Endodermal cell (in vitro differentiated cells): ENCODE measurements at regions not wholly inside any gene's neighbourhood (a gene's known extent, or its start where the extent isn't known, plus 50 kb on each side); places are given as distances from the start of the nearest gene placed in this dataset.

ENCODE experiments used
- DNase-seq: peaks from one replicate; pipeline ENCODE4 v3.0.0-alpha.2; 2017
- H3K27ac ChIP-seq: 2 replicates; pipeline ENCODE4 v1.5.1; 2013; ENCODE audit warnings: mild to moderate bottlenecking, low read depth, low read length, moderate library complexity
- H3K27me3 ChIP-seq: 2 replicates; pipeline ENCODE4 v1.6.1; 2013; ENCODE audit warnings: mild to moderate bottlenecking, low read length, moderate library complexity; ENCODE audit not compliant: insufficient read depth, control insufficient read depth, poor library complexity, severe bottlenecking
- H3K36me3 ChIP-seq: 2 replicates; pipeline ENCODE4 v1.7.0; 2013; ENCODE audit warnings: mild to moderate bottlenecking, low read length, moderate library complexity; ENCODE audit not compliant: control insufficient read depth, insufficient read depth
- H3K4me1 ChIP-seq: one replicate; pipeline ENCODE4 v1.7.0; 2013; ENCODE audit warnings: low read length; ENCODE audit not compliant: control insufficient read depth, insufficient read depth
- H3K4me3 ChIP-seq: 2 replicates; pipeline ENCODE4 v1.5.1; 2013; ENCODE audit warnings: mild to moderate bottlenecking, low read length, moderate library complexity
- H3K9ac ChIP-seq: 2 replicates; pipeline ENCODE4 v1.6.1; 2013; ENCODE audit warnings: mild to moderate bottlenecking, low read length, moderate library complexity; ENCODE audit not compliant: poor library complexity, severe bottlenecking; ENCODE audit errors: extremely low read depth
- H3K9me3 ChIP-seq: 2 replicates; pipeline ENCODE4 v1.6.1; 2013; ENCODE audit warnings: mild to moderate bottlenecking, low read length, moderate library complexity; ENCODE audit not compliant: control insufficient read depth
- H3K27ac Mint-ChIP-seq: 2 replicates; pipeline ENCODE4 v1.8.0; 2020; ENCODE audit warnings: mixed read lengths
- H3K27me3 Mint-ChIP-seq: 2 replicates; pipeline ENCODE4 v1.8.0; 2021; ENCODE audit warnings: mild to moderate bottlenecking, mixed read lengths; ENCODE audit not compliant: insufficient read depth
- H3K36me3 Mint-ChIP-seq: 2 replicates; pipeline ENCODE4 v1.8.0; 2020; ENCODE audit warnings: low read depth, mixed read lengths
- H3K4me1 Mint-ChIP-seq: 2 replicates; pipeline ENCODE4 v1.8.0; 2020; ENCODE audit warnings: mixed read lengths
- H3K4me3 Mint-ChIP-seq: 2 replicates; pipeline ENCODE4 v1.8.0; 2020; ENCODE audit warnings: mild to moderate bottlenecking, moderate library complexity, mixed read lengths
- H3K9me3 Mint-ChIP-seq: 2 replicates; pipeline ENCODE4 v1.8.0; 2020; ENCODE audit warnings: mild to moderate bottlenecking, mixed read lengths
- WGBS, 2 experiments: methylation state at CpG; one replicate each; pipeline versions ENCODE4 v1.1.5 to v1.1.7; 2013; ENCODE audit warnings: missing lambda C conversion rate in 2 of 2, mixed read lengths in 1 of 2; ENCODE audit not compliant: insufficient coverage in 1 of 2, insufficient read length in 1 of 2; 5-methylcytosine and 5-hydroxymethylcytosine counted together
- TF ChIP-seq, protein P1 (sequence below): fragments of 200-600 bp; sonication (generic); conservative IDR thresholded peaks from 2 replicates; pipeline ENCODE4 v1.5.0; 2021; ENCODE audit warnings: antibody characterized with exemption, mild to moderate bottlenecking

DNA sequence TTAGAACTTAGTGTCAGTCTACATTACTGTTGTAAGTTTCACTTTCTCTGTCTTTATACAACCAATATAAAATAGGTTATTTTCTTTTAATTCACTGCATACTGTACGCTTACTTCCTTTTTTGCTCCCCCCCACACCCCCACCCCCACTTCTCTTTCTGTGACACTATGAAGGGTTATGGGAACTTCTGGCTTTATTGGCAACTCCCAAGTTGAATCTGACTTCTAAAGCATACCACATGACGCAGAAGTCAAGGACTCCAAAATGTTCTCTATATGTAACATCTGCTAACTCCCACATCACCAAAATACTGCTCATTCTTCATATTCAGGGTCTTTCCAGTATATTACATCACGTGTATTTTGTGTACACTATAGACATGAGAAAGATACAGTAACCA is 81.2 kb upstream of the ATXN7L3B start:
- Histone ChIP-seq H3K27me3 (no peaks in the 10 kb centered on the region), H3K4me3 (no peak overlapping the region), H3K36me3 (no peaks in the 10 kb centered on the region), H3K27ac (no peak overlapping the region), H3K9me3 (no peaks in the 10 kb centered on the region), H3K4me1 (no peaks in the 10 kb centered on the region), H3K9ac (no peak overlapping the region)
- 96 to 100% methylated on average over 1 to 3 of the region's 3 CpGs for WGBS, 2 experiments
- no peak overlapping the region for H3K4me3 Mint-ChIP-seq
- DNase-seq, result no peak
- no peaks in the 10 kb centered on the region for H3K36me3 Mint-ChIP-seq
- no peaks in the 10 kb centered on the region for H3K9me3 Mint-ChIP-seq
- no peaks in the 10 kb centered on the region for H3K27me3 Mint-ChIP-seq
- TF ChIP-seq, protein P1, sequence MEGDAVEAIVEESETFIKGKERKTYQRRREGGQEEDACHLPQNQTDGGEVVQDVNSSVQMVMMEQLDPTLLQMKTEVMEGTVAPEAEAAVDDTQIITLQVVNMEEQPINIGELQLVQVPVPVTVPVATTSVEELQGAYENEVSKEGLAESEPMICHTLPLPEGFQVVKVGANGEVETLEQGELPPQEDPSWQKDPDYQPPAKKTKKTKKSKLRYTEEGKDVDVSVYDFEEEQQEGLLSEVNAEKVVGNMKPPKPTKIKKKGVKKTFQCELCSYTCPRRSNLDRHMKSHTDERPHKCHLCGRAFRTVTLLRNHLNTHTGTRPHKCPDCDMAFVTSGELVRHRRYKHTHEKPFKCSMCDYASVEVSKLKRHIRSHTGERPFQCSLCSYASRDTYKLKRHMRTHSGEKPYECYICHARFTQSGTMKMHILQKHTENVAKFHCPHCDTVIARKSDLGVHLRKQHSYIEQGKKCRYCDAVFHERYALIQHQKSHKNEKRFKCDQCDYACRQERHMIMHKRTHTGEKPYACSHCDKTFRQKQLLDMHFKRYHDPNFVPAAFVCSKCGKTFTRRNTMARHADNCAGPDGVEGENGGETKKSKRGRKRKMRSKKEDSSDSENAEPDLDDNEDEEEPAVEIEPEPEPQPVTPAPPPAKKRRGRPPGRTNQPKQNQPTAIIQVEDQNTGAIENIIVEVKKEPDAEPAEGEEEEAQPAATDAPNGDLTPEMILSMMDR, result no peak
- H3K4me1 Mint-ChIP-seq, result no peaks in the 10 kb centered on the region
- H3K27ac Mint-ChIP-seq, result no peak overlapping the region

GRCh38 chr12:74468401-74468800 is 69.2 kb upstream of the ATXN7L3B start:
- H3K27ac Mint-ChIP-seq, result no peak overlapping the region
- Histone ChIP-seq H3K9ac (no peak overlapping the region), H3K9me3 (no peaks in the 10 kb centered on the region), H3K27ac (no peak overlapping the region), H3K36me3 (no peaks in the 10 kb centered on the region), H3K4me1 (peaks cover 4% of the 10 kb centered on the region), H3K27me3 (no peaks in the 10 kb centered on the region), H3K4me3 (peak overlapping the region; percentile 14)
- WGBS, 2 experiments, result 94 to 96% methylated on average over 4 of the region's 4 CpGs
- TF ChIP-seq, protein P1, result no peak
- peaks cover 19% of the 10 kb centered on the region for H3K4me1 Mint-ChIP-seq
- no peak overlapping the region for H3K4me3 Mint-ChIP-seq
- no peak for DNase-seq
- H3K9me3 Mint-ChIP-seq, result no peaks in the 10 kb centered on the region
- H3K27me3 Mint-ChIP-seq, result no peaks in the 10 kb centered on the region
- no peaks in the 10 kb centered on the region for H3K36me3 Mint-ChIP-seq

- Histone ChIP-seq H3K4me3 (no peak overlapping the region), H3K9me3 (no peaks in the 10 kb centered on the region), H3K9ac (no peak overlapping the region), H3K27me3 (no peaks in the 10 kb centered on the region), H3K36me3 (no peaks in the 10 kb centered on the region), H3K4me1 (no peaks in the 10 kb centered on the region), H3K27ac (no peak overlapping the region)
- H3K9me3 Mint-ChIP-seq, result no peaks in the 10 kb centered on the region
- no peak overlapping the region for H3K27ac Mint-ChIP-seq
- peaks cover 6% of the 10 kb centered on the region for H3K4me1 Mint-ChIP-seq
- TF ChIP-seq, protein P1, result no peak
- no peak overlapping the region for H3K4me3 Mint-ChIP-seq
- H3K36me3 Mint-ChIP-seq, result no peaks in the 10 kb centered on the region
- no peaks in the 10 kb centered on the region for H3K27me3 Mint-ChIP-seq
- 90% methylated on average over 1 of the region's 1 CpG; no CpG with 5 or more reads in 1 of the 2 experiments for WGBS, 2 experiments
- no peak for DNase-seq
Observed at GRCh38 chr12:74476234-74476633, 61.4 kb upstream of the ATXN7L3B start.
